GM12892 (cell line): ENCODE measurements at regions not wholly inside any gene's neighbourhood (a gene's known extent, or its start where the extent isn't known, plus 50 kb on each side); places are given as distances from the start of the nearest gene placed in this dataset.

Experiments
- POLR2A ChIP-seq: IDR thresholded peaks from 2 replicates; pipeline ENCODE4 v1.6.1; 2011; ENCODE audit warnings: low read depth, low read length, control low read depth
- POLR2AphosphoS5 ChIP-seq: IDR thresholded peaks from 2 replicates; pipeline ENCODE4 v1.6.1; 2011; ENCODE audit warnings: low read depth, low read length, control low read depth

DNA sequence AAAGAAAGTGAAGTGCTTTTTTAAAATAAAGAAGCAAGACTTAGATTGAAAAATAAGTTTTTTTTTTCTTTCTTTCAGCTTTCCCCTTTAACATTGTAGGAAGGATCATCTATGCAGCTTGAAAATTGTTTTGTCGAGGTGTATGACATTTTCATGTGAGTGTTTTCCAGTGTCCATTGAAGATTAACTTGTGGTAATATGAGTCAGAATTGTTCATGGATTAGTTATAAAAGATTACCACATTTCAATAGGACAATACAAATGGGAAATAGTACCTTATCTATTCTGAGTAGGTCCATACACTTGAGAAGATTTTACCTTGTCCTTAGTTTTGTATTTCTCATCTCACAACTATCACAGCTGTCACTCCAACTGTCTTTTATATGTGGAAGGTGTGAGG is 1234.7 kb downstream of the NSUN3 start:
- TF ChIP-seq POLR2A (no peak), POLR2AphosphoS5 (no peak)
